ENCODE measurements at regions not wholly inside any gene's neighbourhood (a gene's known extent, or its start where the extent isn't known, plus 50 kb on each side); places are given as distances from the start of the nearest gene placed in this dataset.

DNA sequence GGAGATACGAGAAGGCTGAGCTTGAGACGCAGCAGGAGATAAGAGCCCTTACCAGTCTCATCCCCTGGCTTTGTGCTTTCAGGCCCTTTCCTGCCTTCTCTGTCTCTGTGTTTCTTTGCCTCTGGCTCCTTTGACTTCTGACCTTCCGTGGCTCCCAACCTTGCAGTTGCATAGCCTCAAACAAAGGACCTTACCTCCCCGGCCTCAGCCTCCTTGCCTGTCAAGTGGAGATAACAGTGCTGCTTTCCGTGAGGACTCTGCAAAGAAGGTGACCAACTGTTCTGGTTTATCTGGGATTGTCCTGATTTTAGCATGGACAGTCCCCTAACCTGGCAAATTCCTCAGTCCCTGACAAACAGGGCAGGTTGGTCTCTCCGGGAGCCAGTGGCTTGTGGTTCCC lies 287.8 kb upstream of the MVB12B start:
- TF ChIP-seq, protein P1, sequence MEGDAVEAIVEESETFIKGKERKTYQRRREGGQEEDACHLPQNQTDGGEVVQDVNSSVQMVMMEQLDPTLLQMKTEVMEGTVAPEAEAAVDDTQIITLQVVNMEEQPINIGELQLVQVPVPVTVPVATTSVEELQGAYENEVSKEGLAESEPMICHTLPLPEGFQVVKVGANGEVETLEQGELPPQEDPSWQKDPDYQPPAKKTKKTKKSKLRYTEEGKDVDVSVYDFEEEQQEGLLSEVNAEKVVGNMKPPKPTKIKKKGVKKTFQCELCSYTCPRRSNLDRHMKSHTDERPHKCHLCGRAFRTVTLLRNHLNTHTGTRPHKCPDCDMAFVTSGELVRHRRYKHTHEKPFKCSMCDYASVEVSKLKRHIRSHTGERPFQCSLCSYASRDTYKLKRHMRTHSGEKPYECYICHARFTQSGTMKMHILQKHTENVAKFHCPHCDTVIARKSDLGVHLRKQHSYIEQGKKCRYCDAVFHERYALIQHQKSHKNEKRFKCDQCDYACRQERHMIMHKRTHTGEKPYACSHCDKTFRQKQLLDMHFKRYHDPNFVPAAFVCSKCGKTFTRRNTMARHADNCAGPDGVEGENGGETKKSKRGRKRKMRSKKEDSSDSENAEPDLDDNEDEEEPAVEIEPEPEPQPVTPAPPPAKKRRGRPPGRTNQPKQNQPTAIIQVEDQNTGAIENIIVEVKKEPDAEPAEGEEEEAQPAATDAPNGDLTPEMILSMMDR (IDR thresholded peaks at IDR 0.05; ENCODE audit: insufficient read depth, low read depth, low read length, missing control alignments), result no peak
- no peak overlapping the region for H3K4me3 ChIP-seq (ENCODE audit: low read length)
- no peak for DNase-seq (ENCODE audit: low read depth)

- DNase-seq (ENCODE audit: low read depth), result no peak
- TF ChIP-seq, protein P1 (IDR thresholded peaks at IDR 0.05; ENCODE audit: insufficient read depth, low read depth, low read length, missing control alignments), result no peak
- no peak overlapping the region for H3K4me3 ChIP-seq (ENCODE audit: low read length)
Observed at GRCh38 chr9:126043681-126044080, 282.9 kb upstream of the MVB12B start.

DNA sequence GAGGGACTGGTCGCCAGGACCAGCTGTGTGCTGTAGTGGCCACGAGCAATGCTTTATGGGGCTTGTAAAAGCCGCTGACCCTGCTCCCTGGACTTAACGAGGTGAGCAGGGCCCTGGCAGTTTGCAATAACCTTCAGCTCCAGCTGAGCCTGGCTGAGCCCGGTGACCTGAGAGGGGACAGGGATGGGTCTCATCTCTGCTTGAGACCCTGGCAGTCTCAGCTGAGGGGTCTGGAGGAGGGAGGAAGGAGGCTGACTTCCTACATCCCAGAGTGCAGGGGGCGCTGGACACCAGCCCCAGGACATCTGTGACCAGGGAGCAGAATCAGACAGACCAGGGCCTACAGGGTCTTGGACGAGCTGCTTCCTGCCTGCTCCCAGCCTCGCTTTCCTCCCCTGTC lies 277.5 kb upstream of the MVB12B start:
- TF ChIP-seq, protein P1 (IDR thresholded peaks at IDR 0.05; ENCODE audit: insufficient read depth, low read depth, low read length, missing control alignments), result no peak
- no peak for DNase-seq (ENCODE audit: low read depth)
- H3K4me3 ChIP-seq (ENCODE audit: low read length), result no peak overlapping the region

DNA sequence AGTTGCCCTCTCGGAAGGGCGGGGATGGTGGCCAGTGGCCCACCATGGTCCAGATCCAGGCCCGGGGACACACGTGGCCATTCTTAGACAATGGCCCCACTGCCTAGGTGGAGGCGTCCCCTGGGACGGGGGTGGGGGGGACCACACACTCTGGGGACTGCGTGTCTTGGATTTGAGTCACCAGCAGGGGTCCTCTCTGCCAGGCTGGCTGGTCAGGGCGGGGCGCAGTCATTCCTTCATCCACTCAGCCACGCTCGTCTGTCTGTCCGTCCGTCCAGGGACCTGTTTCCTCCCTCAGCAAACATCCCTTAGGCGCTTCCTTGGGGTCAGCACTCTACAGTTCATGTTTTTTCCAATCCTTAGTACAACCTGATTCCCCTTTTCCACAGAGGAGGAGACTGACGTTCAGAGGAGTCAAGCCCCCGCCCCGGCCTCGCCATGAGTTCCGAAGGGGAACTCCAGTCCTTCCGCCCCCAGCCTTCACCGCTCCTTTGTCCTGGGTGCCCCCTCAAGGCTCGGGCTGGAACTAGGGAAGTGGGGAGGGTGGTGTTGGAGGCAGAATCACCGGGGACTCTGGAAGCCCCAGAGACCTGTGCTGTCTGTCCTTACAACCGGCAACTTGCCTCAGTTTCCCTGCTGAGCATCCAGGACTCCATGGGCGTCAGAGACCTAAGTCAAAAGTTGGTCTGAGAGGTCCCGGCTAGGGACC lies 276.6 kb upstream of the MVB12B start:
- TF ChIP-seq, protein P1 (IDR thresholded peaks at IDR 0.05; ENCODE audit: insufficient read depth, low read depth, low read length, missing control alignments), result no peak
- DNase-seq (ENCODE audit: low read depth), result no peak
- H3K4me3 ChIP-seq (ENCODE audit: low read length), result no peak overlapping the region

DNA sequence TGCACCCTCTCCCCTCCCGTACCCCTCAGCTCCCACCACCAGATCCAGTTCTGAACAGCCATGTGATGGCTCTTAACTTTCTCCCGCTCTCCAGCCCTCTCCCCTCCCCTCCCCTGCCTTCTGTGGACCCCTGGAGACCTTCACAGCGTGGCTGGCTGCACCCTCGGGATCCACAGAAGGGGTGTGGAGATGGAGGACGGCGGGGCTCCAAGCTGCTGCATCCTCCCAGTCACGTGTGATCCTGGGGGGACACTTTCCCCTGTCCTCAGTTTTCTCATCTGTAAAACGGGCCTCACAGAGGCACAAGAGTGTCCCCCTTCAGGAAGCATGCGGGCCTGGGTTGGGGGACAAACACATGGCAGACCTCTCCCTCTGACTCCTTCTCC lies 276.0 kb upstream of the MVB12B start:
- no peak for DNase-seq (ENCODE audit: low read depth)
- TF ChIP-seq, protein P1 (IDR thresholded peaks at IDR 0.05; ENCODE audit: insufficient read depth, low read depth, low read length, missing control alignments), result no peak
- no peak overlapping the region for H3K4me3 ChIP-seq (ENCODE audit: low read length)

- H3K4me3 ChIP-seq (ENCODE audit: low read length), result no peak overlapping the region
Observed at GRCh38 chr9:126051446-126052130, 275.0 kb upstream of the MVB12B start.

More at GRCh38 chr9:126051446-126052130, 275.0 kb upstream of the MVB12B start:
- no peak for DNase-seq (ENCODE audit: low read depth)
- TF ChIP-seq, protein P1 (IDR thresholded peaks at IDR 0.05; ENCODE audit: insufficient read depth, low read depth, low read length, missing control alignments), result no peak

All from epithelial cell of esophagus (primary cell).